OCI-LY1 (cell line): ENCODE measurements at regions not wholly inside any gene's neighbourhood (a gene's known extent, or its start where the extent isn't known, plus 50 kb on each side); places are given as distances from the start of the nearest gene placed in this dataset.

Experiments
- EZH2 ChIP-seq: fragments of 200-600 bp; sonication (generic), shearing (Covaris generic); IDR thresholded peaks from 2 replicates; pipeline ENCODE4 v1.8.0; 2017; ENCODE audit warnings: borderline replicate concordance, mixed run types, mild to moderate bottlenecking, antibody characterized with exemption, low read length, moderate library complexity, mixed read lengths
- TF ChIP-seq, protein P1 (sequence below): fragments of 200-600 bp; sonication (generic), shearing (Covaris generic); IDR thresholded peaks from 2 replicates; pipeline ENCODE4 v1.5.1; 2017; ENCODE audit warnings: mild to moderate bottlenecking, antibody characterized with exemption, low read length, moderate library complexity, mixed read lengths

DNA sequence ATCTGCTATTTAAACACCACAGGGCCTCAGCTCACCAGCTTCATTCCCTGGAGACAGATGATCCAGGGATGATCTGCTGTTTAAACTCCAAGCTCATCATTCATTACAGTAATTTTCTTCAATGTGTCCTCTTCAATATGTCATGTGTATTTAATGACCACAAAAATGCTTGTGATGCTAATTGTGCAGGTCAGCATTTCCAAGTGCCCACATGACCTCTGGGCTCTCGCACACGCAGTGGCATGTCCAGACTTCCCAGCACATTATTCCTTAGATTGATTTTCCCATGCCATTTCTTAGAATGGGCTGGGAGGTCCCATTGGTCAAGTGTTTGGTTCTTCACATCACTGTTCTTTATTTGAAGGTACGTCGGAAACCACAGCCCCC, 434.4 kb downstream of the HAO1 start:
- TF ChIP-seq, protein P1, sequence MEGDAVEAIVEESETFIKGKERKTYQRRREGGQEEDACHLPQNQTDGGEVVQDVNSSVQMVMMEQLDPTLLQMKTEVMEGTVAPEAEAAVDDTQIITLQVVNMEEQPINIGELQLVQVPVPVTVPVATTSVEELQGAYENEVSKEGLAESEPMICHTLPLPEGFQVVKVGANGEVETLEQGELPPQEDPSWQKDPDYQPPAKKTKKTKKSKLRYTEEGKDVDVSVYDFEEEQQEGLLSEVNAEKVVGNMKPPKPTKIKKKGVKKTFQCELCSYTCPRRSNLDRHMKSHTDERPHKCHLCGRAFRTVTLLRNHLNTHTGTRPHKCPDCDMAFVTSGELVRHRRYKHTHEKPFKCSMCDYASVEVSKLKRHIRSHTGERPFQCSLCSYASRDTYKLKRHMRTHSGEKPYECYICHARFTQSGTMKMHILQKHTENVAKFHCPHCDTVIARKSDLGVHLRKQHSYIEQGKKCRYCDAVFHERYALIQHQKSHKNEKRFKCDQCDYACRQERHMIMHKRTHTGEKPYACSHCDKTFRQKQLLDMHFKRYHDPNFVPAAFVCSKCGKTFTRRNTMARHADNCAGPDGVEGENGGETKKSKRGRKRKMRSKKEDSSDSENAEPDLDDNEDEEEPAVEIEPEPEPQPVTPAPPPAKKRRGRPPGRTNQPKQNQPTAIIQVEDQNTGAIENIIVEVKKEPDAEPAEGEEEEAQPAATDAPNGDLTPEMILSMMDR, result no peak
- no peak for TF ChIP-seq EZH2
